Neural progenitor cell (in vitro differentiated cells): ENCODE measurements at regions not wholly inside any gene's neighbourhood (a gene's known extent, or its start where the extent isn't known, plus 50 kb on each side); places are given as distances from the start of the nearest gene placed in this dataset.

Experiments
- DNase-seq: peaks from one replicate; pipeline ENCODE4 v3.0.0-alpha.2; 2016; ENCODE audit warnings: low spot score
- H2AFZ ChIP-seq: fragments of 200-600 bp; sonication (generic); replicated peaks from 2 replicates; pipeline ENCODE4 v1.6.1; 2016; ENCODE audit warnings: antibody characterized with exemption
- H3F3A ChIP-seq: fragments of 200-600 bp; sonication (generic); 2 replicates; pipeline ENCODE4 v1.6.1; 2016; ENCODE audit warnings: antibody characterized with exemption, low read depth
- H3K27ac ChIP-seq: fragments of 200-600 bp; sonication (generic); 2 replicates; pipeline ENCODE4 v1.5.1; 2016; ENCODE audit warnings: mild to moderate bottlenecking
- H3K27me3 ChIP-seq: fragments of 200-600 bp; sonication (generic); 2 replicates; pipeline ENCODE4 v1.6.1; 2016; ENCODE audit warnings: mild to moderate bottlenecking, moderate library complexity
- H3K36me3 ChIP-seq: fragments of 200-600 bp; sonication (generic); 2 replicates; pipeline ENCODE4 v1.5.1; 2016
- H3K4me1 ChIP-seq: fragments of 200-600 bp; sonication (generic); 2 replicates; pipeline ENCODE4 v1.6.1; 2016; ENCODE audit warnings: mixed run types
- H3K4me2 ChIP-seq: fragments of 200-600 bp; sonication (generic); 2 replicates; pipeline ENCODE4 v1.6.1; 2016
- H3K4me3 ChIP-seq: fragments of 200-600 bp; sonication (generic); 2 replicates; pipeline ENCODE4 v1.5.1; 2016
- H3K79me2 ChIP-seq: fragments of 200-600 bp; sonication (generic); 2 replicates; pipeline ENCODE4 v1.6.1; 2016; ENCODE audit warnings: low read depth
- H3K9ac ChIP-seq: fragments of 200-600 bp; sonication (generic); 2 replicates; pipeline ENCODE4 v1.6.1; 2016
- H3K9me3 ChIP-seq: fragments of 200-600 bp; sonication (generic); 2 replicates; pipeline ENCODE4 v1.5.1; 2016; ENCODE audit warnings: low read depth
- H4K20me1 ChIP-seq: fragments of 200-600 bp; sonication (generic); 2 replicates; pipeline ENCODE4 v1.6.1; 2016; ENCODE audit warnings: low read depth
- H3K27ac Mint-ChIP-seq: 3 replicates; pipeline ENCODE4 v1.8.0; 2021; ENCODE audit warnings: mixed read lengths
- H3K27me3 Mint-ChIP-seq: 2 replicates; pipeline ENCODE4 v1.8.0; 2022; ENCODE audit warnings: low read depth, mild to moderate bottlenecking, inconsistent platforms, moderate library complexity, mixed read lengths; ENCODE audit not compliant: insufficient read depth
- H3K36me3 Mint-ChIP-seq: 3 replicates; pipeline ENCODE4 v1.8.0; 2021; ENCODE audit warnings: mixed read lengths
- H3K4me1 Mint-ChIP-seq: 3 replicates; pipeline ENCODE4 v1.8.0; 2021; ENCODE audit warnings: mixed read lengths
- H3K4me3 Mint-ChIP-seq: 3 replicates; pipeline ENCODE4 v1.8.0; 2021; ENCODE audit warnings: mild to moderate bottlenecking, moderate library complexity, mixed read lengths
- H3K9me3 Mint-ChIP-seq: 3 replicates; pipeline ENCODE4 v1.8.0; 2020; ENCODE audit warnings: mixed read lengths
- EZH2 ChIP-seq: fragments of 200-600 bp; sonication (generic); IDR thresholded peaks from 2 replicates; pipeline ENCODE4 v1.6.1; 2017; ENCODE audit warnings: antibody characterized with exemption, mild to moderate bottlenecking, moderate library complexity
- EZH2phosphoT487 ChIP-seq: fragments of 200-600 bp; sonication (generic); IDR thresholded peaks from 2 replicates; pipeline ENCODE4 v1.6.1; 2017; ENCODE audit warnings: antibody characterized with exemption
- TF ChIP-seq, protein P1 (sequence below): fragments of 200-600 bp; sonication (generic); IDR thresholded peaks from 2 replicates; pipeline ENCODE4 v1.5.1; 2017; ENCODE audit warnings: antibody characterized with exemption, mild to moderate bottlenecking

DNA sequence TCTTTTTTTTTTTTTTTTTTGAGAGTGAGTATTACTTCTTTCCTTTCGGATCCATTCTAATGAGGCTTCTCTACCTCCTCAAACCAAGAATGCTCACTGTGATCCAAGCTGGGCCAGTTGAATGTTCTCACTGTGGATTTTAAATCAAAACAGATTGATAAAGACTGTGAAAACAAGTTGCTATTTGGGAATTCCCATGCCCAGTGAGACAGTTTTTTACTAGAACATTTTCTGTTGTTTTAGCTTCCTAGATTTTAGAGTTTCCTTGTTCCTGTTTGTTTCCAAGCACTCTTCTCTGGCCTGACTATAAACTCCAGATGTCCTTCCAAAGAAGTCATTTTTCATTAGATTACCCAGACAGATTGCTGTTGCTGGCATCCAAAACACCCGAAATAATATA lies 60.1 kb upstream of the GALNT15 start:
- H3K27me3 Mint-ChIP-seq, result no peaks in the 10 kb centered on the region
- H3K9me3 Mint-ChIP-seq, result peaks cover 4% of the 10 kb centered on the region
- no peaks in the 10 kb centered on the region for H3K79me2 ChIP-seq
- no peak overlapping the region for H3K27ac Mint-ChIP-seq
- no peak overlapping the region for H3K4me3 ChIP-seq
- H3K4me3 Mint-ChIP-seq, result no peak overlapping the region
- no peak overlapping the region for H3K27ac ChIP-seq
- no peaks in the 10 kb centered on the region for H3K27me3 ChIP-seq
- no peaks in the 10 kb centered on the region for H3K4me1 ChIP-seq
- no peaks in the 10 kb centered on the region for H3K9me3 ChIP-seq
- H3K36me3 ChIP-seq, result no peaks in the 10 kb centered on the region
- no peaks in the 10 kb centered on the region for H3F3A ChIP-seq
- H3K4me1 Mint-ChIP-seq, result no peaks in the 10 kb centered on the region
- no peak for DNase-seq
- H3K4me2 ChIP-seq, result no peak overlapping the region
- H4K20me1 ChIP-seq, result no peaks in the 10 kb centered on the region
- no peaks in the 10 kb centered on the region for H3K36me3 Mint-ChIP-seq
- H2AFZ ChIP-seq, result no peak overlapping the region
- no peak overlapping the region for H3K9ac ChIP-seq
- TF ChIP-seq, protein P1, sequence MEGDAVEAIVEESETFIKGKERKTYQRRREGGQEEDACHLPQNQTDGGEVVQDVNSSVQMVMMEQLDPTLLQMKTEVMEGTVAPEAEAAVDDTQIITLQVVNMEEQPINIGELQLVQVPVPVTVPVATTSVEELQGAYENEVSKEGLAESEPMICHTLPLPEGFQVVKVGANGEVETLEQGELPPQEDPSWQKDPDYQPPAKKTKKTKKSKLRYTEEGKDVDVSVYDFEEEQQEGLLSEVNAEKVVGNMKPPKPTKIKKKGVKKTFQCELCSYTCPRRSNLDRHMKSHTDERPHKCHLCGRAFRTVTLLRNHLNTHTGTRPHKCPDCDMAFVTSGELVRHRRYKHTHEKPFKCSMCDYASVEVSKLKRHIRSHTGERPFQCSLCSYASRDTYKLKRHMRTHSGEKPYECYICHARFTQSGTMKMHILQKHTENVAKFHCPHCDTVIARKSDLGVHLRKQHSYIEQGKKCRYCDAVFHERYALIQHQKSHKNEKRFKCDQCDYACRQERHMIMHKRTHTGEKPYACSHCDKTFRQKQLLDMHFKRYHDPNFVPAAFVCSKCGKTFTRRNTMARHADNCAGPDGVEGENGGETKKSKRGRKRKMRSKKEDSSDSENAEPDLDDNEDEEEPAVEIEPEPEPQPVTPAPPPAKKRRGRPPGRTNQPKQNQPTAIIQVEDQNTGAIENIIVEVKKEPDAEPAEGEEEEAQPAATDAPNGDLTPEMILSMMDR, result no peak
- TF ChIP-seq EZH2phosphoT487 (no peak), EZH2 (no peak)

DNA sequence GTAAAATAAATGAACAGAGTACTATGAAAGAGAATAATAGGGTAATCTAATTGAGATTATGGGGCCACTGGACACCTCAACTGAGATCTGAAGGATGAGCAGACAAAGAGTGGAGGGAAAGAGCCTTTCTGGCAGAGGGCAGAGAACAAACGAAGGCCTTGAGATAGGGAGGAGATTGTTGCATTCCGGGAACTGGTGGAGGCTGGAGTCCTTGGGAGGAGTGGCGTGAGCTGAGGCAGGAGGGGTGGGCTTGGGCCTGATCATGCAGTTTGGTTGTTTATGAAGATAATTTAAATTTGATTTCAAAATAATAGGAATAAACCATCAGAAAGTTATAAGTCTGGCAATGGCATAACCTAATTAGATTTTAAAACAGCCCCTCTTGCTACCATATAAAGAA lies 59.5 kb upstream of the GALNT15 start:
- Mint-ChIP-seq H3K4me3 (no peak overlapping the region), H3K9me3 (peaks cover 4% of the 10 kb centered on the region), H3K36me3 (no peaks in the 10 kb centered on the region), H3K4me1 (no peaks in the 10 kb centered on the region), H3K27me3 (no peaks in the 10 kb centered on the region), H3K27ac (no peak overlapping the region)
- no peak overlapping the region for H3K4me2 ChIP-seq
- no peaks in the 10 kb centered on the region for H3K79me2 ChIP-seq
- H3K4me3 ChIP-seq, result no peak overlapping the region
- H2AFZ ChIP-seq, result no peak overlapping the region
- H3K27me3 ChIP-seq, result no peaks in the 10 kb centered on the region
- no peaks in the 10 kb centered on the region for H3F3A ChIP-seq
- no peaks in the 10 kb centered on the region for H3K36me3 ChIP-seq
- no peaks in the 10 kb centered on the region for H3K4me1 ChIP-seq
- no peaks in the 10 kb centered on the region for H3K9me3 ChIP-seq
- H4K20me1 ChIP-seq, result no peaks in the 10 kb centered on the region
- no peak overlapping the region for H3K27ac ChIP-seq
- TF ChIP-seq, protein P1, result no peak
- TF ChIP-seq EZH2phosphoT487, result no peak
- no peak for TF ChIP-seq EZH2
- DNase-seq, result no peak
- H3K9ac ChIP-seq, result no peak overlapping the region

DNA sequence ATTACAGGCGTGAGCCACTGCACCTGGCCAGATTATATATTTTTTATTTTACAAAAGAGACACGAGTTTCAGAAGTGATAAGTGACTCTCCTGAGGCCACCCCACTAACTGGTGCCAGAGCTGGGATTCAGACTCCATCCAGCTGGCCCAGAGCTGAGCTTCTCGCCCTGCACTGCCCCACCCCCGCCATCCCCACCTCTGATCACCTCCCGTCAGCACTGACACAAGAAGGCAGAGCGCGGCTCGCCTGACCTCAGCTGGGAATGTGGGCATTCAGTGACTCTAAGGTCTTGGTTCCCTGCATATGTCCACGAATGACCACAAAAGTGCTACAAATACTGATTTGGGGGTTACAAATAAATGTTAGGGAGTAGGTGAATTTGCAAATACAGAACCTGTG lies 56.1 kb upstream of the GALNT15 start:
- no peaks in the 10 kb centered on the region for H3K4me1 Mint-ChIP-seq
- H3K27ac ChIP-seq, result no peak overlapping the region
- H3K27me3 Mint-ChIP-seq, result no peaks in the 10 kb centered on the region
- no peak overlapping the region for H3K27ac Mint-ChIP-seq
- no peak overlapping the region for H3K4me3 Mint-ChIP-seq
- H3F3A ChIP-seq, result no peaks in the 10 kb centered on the region
- no peaks in the 10 kb centered on the region for H3K4me1 ChIP-seq
- no peaks in the 10 kb centered on the region for H3K9me3 ChIP-seq
- peaks cover 2% of the 10 kb centered on the region for H3K9me3 Mint-ChIP-seq
- no peak for TF ChIP-seq EZH2phosphoT487
- TF ChIP-seq EZH2, result no peak
- TF ChIP-seq, protein P1, result no peak
- H3K36me3 ChIP-seq, result no peaks in the 10 kb centered on the region
- H3K27me3 ChIP-seq, result no peaks in the 10 kb centered on the region
- H4K20me1 ChIP-seq, result no peaks in the 10 kb centered on the region
- no peak overlapping the region for H3K4me2 ChIP-seq
- H3K79me2 ChIP-seq, result no peaks in the 10 kb centered on the region
- H2AFZ ChIP-seq, result no peak overlapping the region
- H3K4me3 ChIP-seq, result no peak overlapping the region
- no peaks in the 10 kb centered on the region for H3K36me3 Mint-ChIP-seq
- no peak for DNase-seq
- no peak overlapping the region for H3K9ac ChIP-seq

DNA sequence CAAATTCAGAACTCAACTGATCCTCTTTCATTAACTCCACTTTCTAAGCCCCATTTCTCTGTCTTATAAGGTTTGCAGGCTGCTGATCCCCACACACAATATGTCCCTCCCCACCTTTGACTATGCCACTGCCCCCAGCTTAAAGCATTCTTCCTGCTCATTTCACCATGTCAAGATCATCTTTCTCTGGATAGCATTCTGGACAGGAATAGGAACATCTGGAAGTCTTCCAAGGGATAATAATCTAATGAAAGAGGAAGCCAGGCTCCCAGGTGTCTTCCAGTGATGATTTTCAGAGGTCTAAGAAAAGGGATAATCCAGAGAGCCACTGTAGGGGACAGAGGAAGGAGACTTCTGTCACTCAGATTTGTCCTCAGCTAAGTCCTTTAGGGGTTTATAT lies 54.6 kb upstream of the GALNT15 start:
- H3K27me3 Mint-ChIP-seq, result no peaks in the 10 kb centered on the region
- no peak overlapping the region for H3K4me3 ChIP-seq

More for the DNA sequence above, 54.6 kb upstream of the GALNT15 start:
- Histone ChIP-seq H3K27me3 (no peaks in the 10 kb centered on the region), H3K9me3 (no peaks in the 10 kb centered on the region), H2AFZ (no peak overlapping the region), H3K4me1 (no peaks in the 10 kb centered on the region), H3F3A (no peaks in the 10 kb centered on the region), H4K20me1 (no peaks in the 10 kb centered on the region), H3K79me2 (no peaks in the 10 kb centered on the region), H3K36me3 (no peaks in the 10 kb centered on the region), H3K9ac (no peak overlapping the region), H3K4me2 (no peak overlapping the region), H3K27ac (no peak overlapping the region)
- H3K4me3 Mint-ChIP-seq, result no peak overlapping the region
- no peaks in the 10 kb centered on the region for H3K4me1 Mint-ChIP-seq
- H3K36me3 Mint-ChIP-seq, result no peaks in the 10 kb centered on the region
- TF ChIP-seq, protein P1, result no peak
- TF ChIP-seq EZH2phosphoT487 (no peak), EZH2 (no peak)
- DNase-seq, result no peak
- H3K9me3 Mint-ChIP-seq, result peaks cover 2% of the 10 kb centered on the region
- peak overlapping the region; percentile 4 for H3K27ac Mint-ChIP-seq
